NCI-H446 (cell line): ENCODE measurements at regions not wholly inside any gene's neighbourhood (a gene's known extent, or its start where the extent isn't known, plus 50 kb on each side); places are given as distances from the start of the nearest gene placed in this dataset.

Experiments used
- DNase-seq, 2 experiments: peaks; one replicate each; lab custom pipeline; 2025; lab: John Stamatoyannopoulos, UW

GRCh38 chr5:5683174-5683573 lies 260.7 kb downstream of the ICE1 start:
- no peak for DNase-seq

- DNase-seq, result no peak
Observed at GRCh38 chr5:5678909-5679308, 256.4 kb downstream of the ICE1 start.

DNA sequence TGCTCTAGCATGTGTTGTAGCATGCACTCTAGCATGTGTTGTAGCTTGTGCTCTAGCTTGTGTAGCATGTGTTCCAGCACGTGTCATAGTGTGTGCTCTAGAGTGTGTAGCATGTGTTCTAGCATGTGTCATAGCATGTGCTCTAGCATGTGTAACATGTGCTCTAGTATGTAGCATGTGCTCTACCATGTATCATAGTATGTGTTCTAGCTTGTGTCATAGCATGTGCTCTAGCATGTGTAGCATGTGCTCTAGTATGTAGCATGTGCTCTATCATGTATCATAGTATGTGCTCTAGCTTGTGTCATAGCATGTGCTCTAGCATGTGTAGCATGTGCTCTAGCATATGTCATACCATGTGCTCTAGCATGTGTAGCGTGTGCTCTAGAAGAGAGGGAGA lies 255.3 kb downstream of the ICE1 start:
- no peak for DNase-seq

- DNase-seq, result no peak
Observed at GRCh38 chr5:5676218-5676617, 253.7 kb downstream of the ICE1 start.

DNA sequence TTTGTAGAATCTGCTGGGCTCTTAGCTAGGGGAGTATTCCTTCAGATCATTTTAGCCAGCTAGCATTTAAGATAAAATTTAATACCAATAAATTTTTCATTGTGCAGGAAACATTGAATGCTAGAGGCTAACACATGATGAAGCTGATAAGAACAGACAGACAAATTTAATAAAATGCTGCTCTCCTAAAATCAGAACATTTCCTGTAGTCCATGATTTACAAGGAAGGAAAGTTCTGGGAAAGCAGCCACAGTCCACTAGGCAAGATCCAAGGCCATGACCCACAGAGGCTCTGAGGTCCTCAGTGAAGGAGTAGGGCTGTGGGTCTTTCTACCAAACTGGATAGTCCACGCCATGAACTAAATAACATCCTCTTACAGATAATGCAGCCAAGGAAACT lies 253.0 kb downstream of the ICE1 start:
- no peak for DNase-seq

- DNase-seq, result no peak
Observed at GRCh38 chr5:5671823-5672222, 249.3 kb downstream of the ICE1 start.

DNA sequence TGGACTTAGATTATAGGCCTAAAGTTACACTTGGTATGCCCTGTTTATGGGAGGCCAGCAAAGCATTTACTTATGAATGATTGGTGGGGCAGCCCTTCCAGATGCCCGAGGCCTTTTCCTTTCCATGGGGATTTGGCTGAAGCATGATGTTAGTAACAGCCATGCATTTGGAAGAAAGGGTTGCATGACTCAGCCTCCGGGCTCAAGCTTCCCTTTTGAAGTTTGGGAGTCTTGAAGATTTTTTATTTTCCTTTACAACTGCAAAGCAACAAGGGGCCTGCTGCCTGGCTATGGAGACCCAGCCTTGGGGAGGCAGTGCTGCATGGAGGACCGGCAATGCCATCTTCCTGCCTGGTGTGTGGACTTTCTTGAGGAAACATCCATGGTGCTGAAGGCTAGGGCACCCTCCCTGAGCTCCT lies 244.7 kb downstream of the ICE1 start:
- DNase-seq, result no peak

DNA sequence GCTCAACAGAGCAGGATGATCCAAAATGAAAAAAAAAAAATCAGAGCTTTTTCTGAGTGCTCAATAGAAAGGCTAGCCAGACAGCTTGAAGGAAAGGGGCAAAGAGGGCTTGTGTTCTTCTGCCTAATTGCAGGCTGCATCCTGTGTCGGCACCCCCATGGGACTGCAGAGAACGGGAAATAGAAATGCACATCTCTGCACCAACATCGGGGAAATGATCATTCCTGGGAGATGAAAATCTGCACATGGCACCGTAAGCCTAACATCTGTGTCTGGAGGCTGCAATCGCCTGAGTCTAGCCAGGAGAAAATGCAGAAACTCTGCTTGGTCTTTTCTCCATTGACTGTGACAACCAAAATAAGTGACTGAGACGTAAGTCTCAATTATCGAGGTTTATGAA lies 243.9 kb downstream of the ICE1 start:
- DNase-seq, result no peak

GRCh38 chr5:5666076-5666365 lies 243.5 kb downstream of the ICE1 start:
- DNase-seq, result no peak

GRCh38 chr5:5665225-5666075 lies 243.0 kb downstream of the ICE1 start:
- no peak for DNase-seq

DNA sequence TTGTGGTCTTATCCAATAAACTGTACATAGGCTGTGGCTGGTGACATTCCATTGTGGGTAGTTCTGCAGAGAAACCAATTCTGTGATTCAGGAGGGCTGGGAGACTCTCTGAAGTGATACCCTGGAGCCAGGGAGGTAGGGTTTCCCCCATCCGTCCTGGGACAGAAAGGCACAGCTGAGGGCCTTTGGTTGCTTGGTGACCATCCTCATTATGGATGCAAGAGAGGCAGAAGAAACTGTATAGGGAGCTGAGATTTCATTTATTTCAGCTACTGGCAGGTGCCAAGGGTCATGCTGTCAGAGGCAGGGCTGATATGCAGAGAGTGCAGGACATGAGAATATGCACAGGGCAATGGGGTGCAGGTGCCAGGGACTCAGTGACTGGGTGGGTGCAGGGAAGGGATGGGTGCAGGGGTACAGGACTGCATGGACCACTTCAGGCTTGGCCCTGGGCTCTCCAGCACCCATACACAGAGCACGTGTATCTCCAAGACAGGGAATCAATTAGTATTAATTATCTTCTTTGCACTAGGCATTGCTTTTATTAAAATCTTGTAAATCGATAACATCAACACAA lies 236.5 kb downstream of the ICE1 start:
- no peak for DNase-seq

DNA sequence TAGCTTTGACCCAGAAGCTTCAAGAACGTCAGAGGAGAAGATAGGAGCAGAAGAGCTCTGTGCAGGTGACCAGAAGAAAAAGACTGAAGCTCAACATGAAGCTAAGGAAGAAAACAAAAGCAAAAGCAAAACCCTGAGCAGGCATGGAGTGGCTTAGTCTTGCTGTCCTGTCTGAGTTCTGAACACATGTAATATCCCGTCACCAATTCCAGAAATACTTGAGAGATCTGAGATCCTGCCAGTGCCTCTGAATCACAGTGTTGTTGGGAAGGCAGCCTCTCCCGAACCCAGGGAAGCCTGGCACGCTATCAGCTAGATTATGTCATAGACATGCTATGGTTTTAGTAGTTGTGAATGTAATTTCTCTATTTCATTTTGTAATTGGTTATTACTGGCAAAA lies 235.7 kb downstream of the ICE1 start:
- DNase-seq, result no peak

GRCh38 chr5:5652181-5652580 lies 229.7 kb downstream of the ICE1 start:
- no peak for DNase-seq

- DNase-seq, result no peak
Observed at GRCh38 chr5:5650949-5651348, 228.5 kb downstream of the ICE1 start.

DNA sequence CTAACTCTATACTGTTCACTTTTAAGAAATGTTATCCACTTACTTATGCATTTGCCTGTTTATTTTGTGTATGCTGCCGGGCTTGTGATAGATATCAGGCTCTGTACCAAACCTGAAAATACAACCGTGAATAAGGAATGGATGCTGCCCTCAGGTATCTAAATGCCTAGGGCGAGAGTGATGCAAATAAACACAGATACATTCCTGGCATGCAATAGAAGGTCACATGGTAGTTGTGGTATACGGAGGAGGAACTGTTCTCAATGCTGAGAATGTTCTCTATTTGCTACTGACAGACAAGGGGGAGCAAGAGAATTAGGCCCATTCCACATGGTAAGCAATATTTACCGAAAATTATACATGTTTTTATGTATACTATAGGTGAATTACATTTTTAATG lies 227.8 kb downstream of the ICE1 start:
- DNase-seq, result no peak

DNA sequence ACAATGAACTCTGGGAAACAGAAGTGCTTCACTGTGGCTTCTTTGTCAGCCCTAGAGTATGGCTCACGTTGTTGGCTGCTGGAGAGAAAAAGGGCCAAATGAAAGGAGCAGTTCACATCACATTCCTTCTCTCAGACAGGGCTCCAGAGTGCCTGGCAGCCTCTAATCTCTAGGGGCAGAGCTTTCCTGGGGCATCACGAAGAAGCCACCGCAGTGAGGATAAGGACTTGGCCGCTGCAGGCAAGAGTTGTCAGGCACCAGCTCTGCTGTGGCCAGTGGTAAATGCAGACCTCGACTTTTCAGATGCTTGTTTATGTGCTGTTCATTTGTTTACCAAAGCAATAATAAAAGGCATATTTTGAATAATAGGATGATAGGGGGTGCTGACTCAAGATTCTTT lies 227.2 kb downstream of the ICE1 start:
- no peak for DNase-seq

DNA sequence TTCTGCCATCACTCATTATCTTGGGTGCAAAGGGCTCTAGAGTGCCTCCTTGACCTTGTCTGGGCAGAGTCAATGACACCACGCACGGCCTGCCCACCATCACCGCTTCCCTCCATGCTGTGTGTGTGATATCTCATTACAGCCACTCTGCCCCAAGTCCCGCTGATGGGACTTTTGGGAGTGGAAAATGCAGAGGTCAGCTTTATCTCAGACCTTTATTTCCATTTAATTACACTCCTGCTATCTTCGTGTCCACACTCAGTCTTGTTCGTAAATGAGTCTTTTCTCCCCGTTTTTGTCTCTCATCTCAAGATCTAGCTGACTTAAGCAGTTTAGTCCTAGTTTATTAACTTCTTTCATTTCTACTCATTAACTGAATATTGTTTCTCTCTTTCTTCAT lies 226.2 kb downstream of the ICE1 start:
- DNase-seq, result no peak

GRCh38 chr5:5645891-5646290 lies 223.4 kb downstream of the ICE1 start:
- DNase-seq, result no peak

DNA sequence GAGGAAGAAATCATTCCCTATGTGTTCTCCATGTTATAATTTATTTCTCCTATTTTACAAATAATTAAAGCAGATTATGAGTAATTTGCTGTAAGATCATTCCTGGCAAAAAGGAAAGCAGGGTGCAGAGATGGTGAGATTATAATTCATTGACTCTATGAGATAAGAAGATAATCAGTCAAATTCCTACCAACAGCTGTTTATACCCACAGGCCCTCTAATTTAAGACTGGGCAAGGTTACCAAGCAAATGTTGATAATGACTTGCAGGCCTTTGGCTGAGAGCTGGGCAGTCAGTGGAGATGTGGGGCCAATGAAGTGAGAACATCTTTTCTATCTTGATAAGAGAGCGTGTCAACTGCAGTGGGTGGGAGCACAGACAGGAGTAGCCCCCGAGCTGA lies 222.7 kb downstream of the ICE1 start:
- no peak for DNase-seq

DNA sequence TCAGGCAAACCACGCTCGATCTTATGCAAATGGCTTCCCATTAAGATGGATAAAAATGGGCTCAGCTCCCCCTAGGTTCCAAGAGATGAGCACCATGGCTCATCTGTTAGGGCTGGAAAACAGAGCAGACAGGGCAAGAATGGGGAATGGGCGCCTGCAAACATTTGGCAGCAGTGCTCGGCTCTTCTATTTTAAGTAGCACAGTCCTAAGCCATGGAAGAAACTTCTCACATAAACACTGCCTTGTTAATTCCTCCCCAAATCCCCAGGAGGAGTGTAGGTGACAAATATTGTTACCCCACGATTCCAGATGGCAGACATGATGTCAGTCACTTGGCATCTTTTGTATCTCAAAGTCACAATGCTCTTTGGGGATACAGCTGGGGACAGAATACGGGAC lies 221.8 kb downstream of the ICE1 start:
- DNase-seq, result no peak

GRCh38 chr5:5643481-5643880 lies 221.0 kb downstream of the ICE1 start:
- DNase-seq, result no peak

GRCh38 chr5:5638211-5638610 lies 215.7 kb downstream of the ICE1 start:
- DNase-seq, result no peak

- DNase-seq, result no peak
Observed at GRCh38 chr5:5637173-5637572, 214.7 kb downstream of the ICE1 start.

GRCh38 chr5:5634817-5635216 lies 212.3 kb downstream of the ICE1 start:
- DNase-seq, result no peak
